ENCODE measurements at regions not wholly inside any gene's neighbourhood (a gene's known extent, or its start where the extent isn't known, plus 50 kb on each side); places are given as distances from the start of the nearest gene placed in this dataset.

- Histone ChIP-seq H3K9me3 (replicated peaks; ENCODE audit: control insufficient read depth, insufficient read depth, low read length) (no peaks in the 10 kb centered on the region), H3K9me1 (replicated peaks; ENCODE audit: control insufficient read depth, extremely low read depth, insufficient read depth, low read length) (no peaks in the 10 kb centered on the region), H2AFZ (ENCODE audit: low read depth, low read length) (no peak overlapping the region), H3K9ac (replicated peaks; ENCODE audit: extremely low read depth, insufficient read depth, low read length) (no peak overlapping the region), H3K27ac (ENCODE audit: insufficient read depth, low read depth, low read length) (no peak overlapping the region), H3K4me2 (ENCODE audit: insufficient read depth, low read length) (no peak overlapping the region), H3K36me3 (ENCODE audit: control insufficient read depth in 2 of 2, extremely low read depth in 1 of 2, insufficient read depth in 2 of 2, low read length in 2 of 2) (no peaks in the 10 kb centered on the region), H4K20me1 (replicated peaks; ENCODE audit: control insufficient read depth, extremely low read depth, insufficient read depth, low read length) (no peaks in the 10 kb centered on the region), H3K27me3 (ENCODE audit: control insufficient read depth in 2 of 2, insufficient read depth in 2 of 2, low read length in 2 of 2) (no peaks in the 10 kb centered on the region), H3K4me3 (replicated peaks in 1 of 3; ENCODE audit: insufficient read depth in 1 of 3, low read depth in 1 of 3, low read length in 3 of 3) (no peak overlapping the region), H3K79me2 (ENCODE audit: control insufficient read depth, insufficient read depth, low read length) (no peaks in the 10 kb centered on the region), H3K4me1 (ENCODE audit: control insufficient read depth, extremely low read depth, insufficient read depth, low read length) (peaks cover 17% of the 10 kb centered on the region)
- no peak for FAIRE-seq
- ChIA-PET POLR2A (no interaction called here), CTCF (interaction anchor here (1.0 to 1.5 kb wide), 2 partner anchors 11 to 27 kb away, joined by 3 to 4 read pairs; no protein-coding TSS in a partner anchor)
- dilution Hi-C loops (cut with MboI; ENCODE audit: extremely low pct_ligation_motif_present, low sequenced_read_pairs) (no loop called here), intact Hi-C loops (cut with micrococcal nuclease) (no loop called here)
- TF ChIP-seq GATA2 (IDR thresholded peaks at IDR 0.05; ENCODE audit: insufficient read depth, insufficient read length, low read depth, low read length) (no peak), JUN (IDR thresholded peaks at IDR 0.05; ENCODE audit: borderline replicate concordance, insufficient read depth, insufficient read length, low read depth) (no peak), EZH2 (IDR thresholded peaks at IDR 0.05; ENCODE audit: borderline replicate concordance, low read depth, low read length, severe bottlenecking) (no peak), MYC (IDR thresholded peaks at IDR 0.05; ENCODE audit: low read depth, low read length) (no peak), POLR2A (IDR thresholded peaks at IDR 0.05; ENCODE audit: low read depth, low read length) (no peak), FOS (IDR thresholded peaks at IDR 0.05; ENCODE audit: borderline replicate concordance, insufficient read depth, low read length) (no peak), POLR2AphosphoS5 (IDR thresholded peaks at IDR 0.05; ENCODE audit: insufficient read depth, low read depth, low read length) (no peak)
- TF ChIP-seq, protein P1, sequence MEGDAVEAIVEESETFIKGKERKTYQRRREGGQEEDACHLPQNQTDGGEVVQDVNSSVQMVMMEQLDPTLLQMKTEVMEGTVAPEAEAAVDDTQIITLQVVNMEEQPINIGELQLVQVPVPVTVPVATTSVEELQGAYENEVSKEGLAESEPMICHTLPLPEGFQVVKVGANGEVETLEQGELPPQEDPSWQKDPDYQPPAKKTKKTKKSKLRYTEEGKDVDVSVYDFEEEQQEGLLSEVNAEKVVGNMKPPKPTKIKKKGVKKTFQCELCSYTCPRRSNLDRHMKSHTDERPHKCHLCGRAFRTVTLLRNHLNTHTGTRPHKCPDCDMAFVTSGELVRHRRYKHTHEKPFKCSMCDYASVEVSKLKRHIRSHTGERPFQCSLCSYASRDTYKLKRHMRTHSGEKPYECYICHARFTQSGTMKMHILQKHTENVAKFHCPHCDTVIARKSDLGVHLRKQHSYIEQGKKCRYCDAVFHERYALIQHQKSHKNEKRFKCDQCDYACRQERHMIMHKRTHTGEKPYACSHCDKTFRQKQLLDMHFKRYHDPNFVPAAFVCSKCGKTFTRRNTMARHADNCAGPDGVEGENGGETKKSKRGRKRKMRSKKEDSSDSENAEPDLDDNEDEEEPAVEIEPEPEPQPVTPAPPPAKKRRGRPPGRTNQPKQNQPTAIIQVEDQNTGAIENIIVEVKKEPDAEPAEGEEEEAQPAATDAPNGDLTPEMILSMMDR (IDR thresholded peaks at IDR 0.05; ENCODE audit: extremely low read depth in 1 of 2, insufficient read depth in 1 of 2, low read depth in 1 of 2, low read length in 2 of 2) = no peak
- TF ChIP-seq, protein P2, sequence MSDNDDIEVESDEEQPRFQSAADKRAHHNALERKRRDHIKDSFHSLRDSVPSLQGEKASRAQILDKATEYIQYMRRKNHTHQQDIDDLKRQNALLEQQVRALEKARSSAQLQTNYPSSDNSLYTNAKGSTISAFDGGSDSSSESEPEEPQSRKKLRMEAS (IDR thresholded peaks at IDR 0.05; ENCODE audit: insufficient read depth, insufficient read length) = no peak
- no TSS peak for BruUV-seq (replicated peaks)
- no peak for DNase-seq (ENCODE audit: low read depth, low spot score)
These were observed 208.4 kb downstream of the CSNK1G3 start for GRCh38 chr5:123720339-123720738.

Measured in endothelial cell of umbilical vein (primary cell).